Endometrial microvascular endothelial cells (primary cell): ENCODE measurements at regions not wholly inside any gene's neighbourhood (a gene's known extent, or its start where the extent isn't known, plus 50 kb on each side); places are given as distances from the start of the nearest gene placed in this dataset.

Source experiments
- in situ Hi-C: cut with HindIII; loops from 2 replicates; pipeline ENCODE4 v1.10.0; 2017; ENCODE audit warnings: low sequenced_read_pairs, low pct_unique_long_range_greater_than_20kb; ENCODE audit errors: inconsistent ontology term

GRCh38 chr6:26295691-26296555 lies 69.1 kb upstream of the BTN3A2 start:
- in situ Hi-C loops: no loop called here

- in situ Hi-C loops: no loop called here
These were observed 68.5 kb upstream of the BTN3A2 start for GRCh38 chr6:26296556-26296856.

DNA sequence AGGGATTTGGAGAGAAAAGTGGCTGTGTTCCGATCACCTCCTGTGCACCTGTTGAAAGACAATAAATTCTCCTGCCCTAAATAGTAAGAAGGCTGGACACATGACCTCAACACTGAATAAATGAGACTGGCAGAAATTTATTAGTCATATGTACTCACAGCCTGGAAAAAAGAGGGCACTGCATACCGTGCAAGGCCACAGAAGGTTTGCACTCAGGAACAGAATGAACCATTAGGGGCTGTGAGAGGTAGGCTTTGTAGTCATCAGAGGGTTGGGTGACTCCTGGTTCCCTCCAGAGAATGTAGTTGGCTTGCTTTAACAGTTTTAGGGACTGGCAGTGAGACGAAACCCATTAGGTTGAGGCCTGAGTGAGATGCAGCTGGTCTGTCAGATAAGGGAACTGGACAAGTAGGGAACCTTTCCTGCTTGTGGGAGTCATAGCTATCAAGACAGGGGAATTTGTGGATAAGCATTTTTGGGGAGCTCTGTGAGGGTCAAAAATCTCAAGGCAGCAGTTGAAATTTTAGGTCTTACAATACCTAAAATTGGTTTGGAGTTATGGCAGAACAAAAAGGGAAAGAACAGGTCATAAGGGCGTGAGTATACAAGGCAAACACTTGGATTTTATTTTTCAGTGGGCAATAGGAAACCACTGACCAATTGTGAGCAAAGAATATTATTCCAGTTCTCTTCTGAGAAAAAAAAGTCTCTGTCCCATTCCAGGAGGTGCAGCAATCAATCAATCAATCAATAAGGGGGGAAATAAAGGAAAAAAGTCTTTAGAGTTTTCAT lies 67.9 kb upstream of the BTN3A2 start:
- in situ Hi-C loops: no loop called here

GRCh38 chr6:26299286-26300042 lies 65.5 kb upstream of the BTN3A2 start:
- in situ Hi-C loops: no loop called here

DNA sequence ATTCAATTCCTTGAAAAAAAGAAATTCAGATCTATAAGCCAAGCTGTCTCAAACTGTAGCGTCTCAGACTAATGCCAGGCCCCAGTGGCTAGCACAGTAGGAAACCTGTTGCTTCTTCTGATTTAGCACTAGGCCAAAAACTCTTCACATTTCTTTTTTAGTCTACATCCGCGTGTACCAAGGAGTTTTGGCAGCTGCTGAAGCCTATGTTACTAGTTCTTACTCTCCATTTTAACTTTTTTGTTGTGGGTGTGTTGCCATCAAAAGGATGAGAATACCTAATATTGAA lies 65.0 kb upstream of the BTN3A2 start:
- in situ Hi-C loops: no loop called here

DNA sequence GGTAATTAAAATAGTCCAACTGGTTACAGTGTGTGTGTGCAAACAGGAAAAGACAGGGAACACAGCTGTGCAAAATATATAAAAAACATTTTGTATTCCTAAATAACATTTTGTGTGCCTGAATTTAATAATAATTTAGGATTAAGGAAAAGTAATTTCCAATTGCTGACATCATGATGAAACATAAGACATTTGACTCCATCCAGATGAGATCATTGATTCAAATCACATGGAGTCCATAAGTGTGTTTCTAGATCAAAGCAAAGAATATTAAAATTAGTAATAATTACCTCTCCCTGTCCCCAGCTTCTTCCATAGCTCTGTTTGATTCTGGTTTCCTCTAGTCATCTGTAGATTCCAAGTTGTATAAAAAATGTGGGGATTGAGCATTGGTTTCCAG lies 64.6 kb upstream of the BTN3A2 start:
- in situ Hi-C loops: no loop called here

- in situ Hi-C loops: no loop called here
These were observed 64.2 kb upstream of the BTN3A2 start for GRCh38 chr6:26300828-26301227.

GRCh38 chr6:26301638-26302037 lies 63.4 kb upstream of the BTN3A2 start:
- in situ Hi-C loops: no loop called here

GRCh38 chr6:26302941-26303559 lies 61.9 kb upstream of the BTN3A2 start:
- in situ Hi-C loops: no loop called here

DNA sequence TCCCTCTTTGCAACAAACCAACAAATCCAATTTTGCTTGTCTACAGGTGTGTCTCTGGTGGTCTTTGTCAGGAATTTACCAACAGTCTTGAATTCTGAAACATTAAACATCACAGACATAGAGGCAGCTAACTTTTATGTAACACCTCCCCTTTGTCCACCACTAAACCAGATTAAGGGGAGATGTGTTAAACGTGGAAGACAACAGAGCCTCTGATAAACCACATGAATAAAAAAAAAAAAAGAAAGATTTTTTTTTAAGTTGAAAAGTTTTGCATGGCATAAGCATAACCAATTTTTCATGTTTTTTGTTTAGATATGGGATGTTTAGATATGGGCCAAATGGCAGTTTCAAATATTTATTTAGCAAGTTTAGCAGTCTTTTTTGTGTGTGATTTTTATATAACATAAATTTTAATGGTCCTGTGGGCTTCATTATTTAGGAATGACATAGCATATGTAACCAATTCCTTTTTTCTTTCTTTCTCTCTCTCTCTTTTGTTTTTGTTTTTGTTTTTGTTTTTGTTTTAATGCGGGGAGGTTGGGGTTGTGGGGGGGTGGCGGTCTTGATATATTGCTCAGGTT lies 60.7 kb upstream of the BTN3A2 start:
- in situ Hi-C loops: no loop called here

GRCh38 chr6:26304797-26305640 lies 60.0 kb upstream of the BTN3A2 start:
- in situ Hi-C loops: no loop called here

- in situ Hi-C loops: no loop called here
These were observed 59.4 kb upstream of the BTN3A2 start for GRCh38 chr6:26305641-26305969.

DNA sequence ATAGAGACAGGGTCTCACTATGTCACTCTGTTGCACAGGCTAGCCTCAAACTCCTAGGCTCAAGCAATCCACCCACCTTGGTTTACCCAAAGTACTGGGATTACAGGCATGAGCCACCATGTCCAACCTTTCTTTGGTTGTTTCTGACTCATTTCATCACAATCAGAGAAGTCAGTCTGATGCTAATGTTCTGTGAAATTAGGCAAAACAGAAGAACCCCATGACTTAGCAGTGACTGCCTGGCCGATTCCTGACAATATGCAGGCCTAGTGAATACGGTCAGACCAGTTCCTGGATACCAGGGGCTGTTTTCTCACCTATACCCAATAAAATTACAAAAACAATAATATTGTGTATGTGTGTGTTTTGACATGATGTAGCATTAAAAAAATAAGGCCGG lies 58.8 kb upstream of the BTN3A2 start:
- in situ Hi-C loops: no loop called here

DNA sequence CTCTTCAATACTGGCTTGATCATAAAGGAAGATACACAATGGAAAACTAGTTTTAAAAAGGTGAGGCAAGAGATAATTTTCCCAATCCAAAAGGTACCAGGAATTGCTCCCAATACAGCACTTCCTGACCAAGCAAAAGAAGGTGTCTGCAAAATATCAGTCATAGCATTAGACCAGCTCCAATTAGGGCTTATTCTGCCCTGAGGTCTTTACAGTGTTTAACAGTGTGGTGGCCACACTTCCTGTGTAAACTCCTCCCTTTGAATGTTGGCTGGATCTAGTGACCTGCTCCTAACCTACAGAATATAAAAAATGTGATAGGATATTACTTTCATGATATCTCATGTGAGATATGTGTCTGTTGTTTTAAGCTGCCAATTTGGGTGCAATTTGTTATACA lies 57.1 kb upstream of the BTN3A2 start:
- in situ Hi-C loops: no loop called here

DNA sequence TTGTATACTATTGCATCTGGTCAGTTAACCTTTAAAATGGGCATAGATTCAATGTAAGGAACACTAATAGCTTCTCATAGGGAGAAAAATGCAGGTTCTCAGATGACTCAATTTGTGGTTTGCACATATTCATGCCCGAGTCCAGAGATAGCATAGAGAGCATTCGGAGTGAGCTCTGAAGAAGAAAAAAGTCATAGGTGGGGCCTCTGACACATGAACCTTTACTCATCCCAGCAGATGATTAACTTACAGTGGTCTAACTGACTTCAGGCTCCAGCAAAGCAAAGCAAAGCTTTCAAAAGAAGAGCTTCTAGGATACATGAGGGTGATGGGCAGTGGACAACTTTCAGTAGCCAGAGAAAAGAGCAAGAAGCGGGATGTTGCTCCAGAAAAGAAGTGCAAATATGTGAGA lies 55.3 kb upstream of the BTN3A2 start:
- in situ Hi-C loops: no loop called here

- in situ Hi-C loops: no loop called here
These were observed 54.0 kb upstream of the BTN3A2 start for GRCh38 chr6:26311012-26311384.

DNA sequence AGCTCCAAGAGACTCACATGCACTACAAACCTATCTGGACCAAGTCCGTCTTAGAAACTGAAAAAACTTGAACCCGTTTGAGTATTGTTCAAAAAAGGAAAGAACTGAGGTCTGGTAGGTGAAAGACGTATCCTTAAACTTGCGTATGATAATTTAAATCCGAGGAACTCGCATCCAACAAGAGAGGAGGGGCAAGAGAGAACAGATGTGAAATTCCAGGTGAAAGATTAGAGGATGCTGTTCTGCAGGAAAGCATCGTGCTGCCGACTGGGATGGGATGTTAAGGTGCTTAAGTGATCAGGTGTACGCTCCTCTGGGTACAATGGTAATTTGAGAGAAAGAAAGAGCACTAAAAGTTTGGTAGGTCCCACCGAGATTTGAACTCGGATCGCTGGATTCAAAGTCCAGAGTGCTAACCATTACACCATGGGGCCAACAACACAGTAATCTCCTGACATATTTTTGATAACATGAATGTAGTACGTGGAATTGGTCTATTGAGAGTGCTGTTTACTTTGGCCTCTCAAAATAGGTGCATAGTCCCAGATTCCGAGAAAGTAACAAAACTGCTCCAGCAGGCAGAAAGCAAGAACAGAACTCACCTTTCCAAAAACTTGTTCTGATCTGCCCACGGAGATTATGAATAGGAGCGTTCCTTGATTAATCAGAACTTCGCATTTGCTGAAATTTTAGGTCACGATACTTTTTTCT lies 53.5 kb upstream of the BTN3A2 start:
- in situ Hi-C loops: no loop called here

- in situ Hi-C loops: no loop called here
These were observed 52.9 kb upstream of the BTN3A2 start for GRCh38 chr6:26312096-26312463.
